ENCODE measurements at regions not wholly inside any gene's neighbourhood (a gene's known extent, or its start where the extent isn't known, plus 50 kb on each side); places are given as distances from the start of the nearest gene placed in this dataset.

DNA sequence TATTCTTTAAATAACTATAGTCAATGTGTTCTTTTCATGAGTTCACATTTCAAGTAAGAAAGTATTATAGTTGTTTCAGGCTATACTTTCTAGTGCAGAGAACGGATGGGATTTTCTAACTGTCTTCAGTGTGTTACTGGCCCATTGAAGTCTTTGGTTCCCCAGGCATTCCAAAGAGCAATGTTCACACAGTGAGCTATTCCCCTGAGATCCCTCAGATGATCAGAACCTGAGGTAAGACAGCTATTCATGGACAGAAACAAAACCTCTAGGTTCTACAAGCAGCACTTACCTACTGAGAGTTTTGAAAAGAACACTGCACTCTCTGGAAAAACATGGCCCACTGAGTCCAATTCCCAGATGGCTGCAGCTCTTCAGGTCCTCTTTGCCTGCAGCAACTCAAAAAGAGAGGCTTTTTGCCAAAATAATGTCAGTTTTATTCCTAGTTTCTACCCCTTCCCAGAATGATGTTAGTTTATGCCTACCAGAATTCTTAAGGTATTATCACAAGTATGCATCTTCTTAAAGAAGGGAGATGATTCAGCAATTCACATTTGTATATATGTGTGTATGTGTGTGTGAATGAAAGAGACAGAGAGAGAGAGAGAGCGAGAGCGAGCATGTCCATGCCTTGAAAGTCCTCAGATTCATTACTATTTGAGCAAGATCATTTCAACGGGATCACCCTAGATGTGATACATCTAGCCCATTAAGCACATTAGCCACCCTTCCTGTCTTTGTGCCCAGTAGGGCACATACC, 146.1 kb downstream of the PDHA2 start:
- no peak for DNase-seq (ENCODE audit: low read depth)
- H3K4me3 ChIP-seq (ENCODE audit: low read depth, low read length) = no peak overlapping the region

DNA sequence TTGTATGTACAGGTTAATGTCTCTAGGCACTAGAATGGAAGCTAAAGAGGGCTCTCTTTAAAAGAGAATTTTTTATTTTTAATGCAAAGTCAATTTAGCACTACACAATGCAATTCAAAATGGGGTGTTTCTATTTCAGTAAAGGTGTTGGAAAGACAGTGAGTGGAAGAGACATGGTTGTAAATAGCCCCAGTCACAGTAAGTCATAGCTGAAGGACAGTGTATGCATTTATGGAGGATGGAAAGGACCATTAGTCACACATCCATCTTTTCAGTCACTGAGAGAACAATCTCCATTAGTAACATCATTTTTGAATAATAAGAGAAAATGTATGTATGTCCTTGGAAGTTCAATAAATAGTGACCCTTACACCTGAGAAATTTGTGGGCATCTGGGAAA, 148.0 kb downstream of the PDHA2 start:
- DNase-seq (ENCODE audit: low read depth) = no peak
- no peak overlapping the region for H3K4me3 ChIP-seq (ENCODE audit: low read depth, low read length)

GRCh38 chr4:95998311-95998710, 158.4 kb downstream of the PDHA2 start:
- peak; percentile 4 for DNase-seq (ENCODE audit: low read depth)
- no peak overlapping the region for H3K4me3 ChIP-seq (ENCODE audit: low read depth, low read length)

DNA sequence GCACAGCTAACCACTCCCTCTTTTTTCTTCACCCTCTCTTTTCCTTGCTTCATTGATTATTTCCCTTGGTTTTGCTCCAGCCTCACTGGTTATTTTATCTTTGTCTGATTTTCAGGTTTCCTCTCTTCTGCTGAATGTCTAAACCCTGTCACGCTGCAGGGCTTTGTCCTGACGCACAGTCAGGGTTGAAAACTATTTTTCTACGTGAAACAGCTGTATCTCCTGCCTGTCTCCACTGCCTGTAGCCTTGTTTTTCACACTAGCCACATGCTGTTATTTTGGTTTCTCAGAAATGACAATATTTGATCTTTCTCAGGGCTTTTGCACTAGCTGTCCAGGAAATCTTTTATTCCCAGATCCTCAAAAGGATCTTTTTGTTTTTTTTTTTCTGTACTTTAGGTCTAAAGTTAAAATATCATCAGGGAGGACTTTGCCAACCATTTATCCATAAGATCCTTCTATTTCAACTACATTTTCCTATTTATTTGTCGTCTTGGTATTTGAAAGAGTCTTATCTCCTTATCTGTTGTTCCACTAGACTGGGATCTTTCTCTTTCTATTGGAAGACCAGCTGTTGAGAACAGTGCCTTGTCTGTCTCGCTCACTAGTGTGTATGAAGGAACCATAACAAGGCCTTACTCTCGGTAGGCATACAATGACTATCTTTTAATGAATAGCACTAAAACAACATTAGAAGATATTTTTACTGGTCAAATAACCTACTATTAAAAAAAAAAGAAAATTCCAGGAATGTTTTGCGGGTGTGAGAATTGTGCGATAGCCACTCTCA, 164.3 kb downstream of the PDHA2 start:
- no peak for DNase-seq (ENCODE audit: low read depth)
- H3K4me3 ChIP-seq (ENCODE audit: low read depth, low read length) = no peak overlapping the region

GRCh38 chr4:96009427-96010119, 169.7 kb downstream of the PDHA2 start:
- peak; percentile 27 for DNase-seq (ENCODE audit: low read depth)
- H3K4me3 ChIP-seq (ENCODE audit: low read depth, low read length) = no peak overlapping the region

DNA sequence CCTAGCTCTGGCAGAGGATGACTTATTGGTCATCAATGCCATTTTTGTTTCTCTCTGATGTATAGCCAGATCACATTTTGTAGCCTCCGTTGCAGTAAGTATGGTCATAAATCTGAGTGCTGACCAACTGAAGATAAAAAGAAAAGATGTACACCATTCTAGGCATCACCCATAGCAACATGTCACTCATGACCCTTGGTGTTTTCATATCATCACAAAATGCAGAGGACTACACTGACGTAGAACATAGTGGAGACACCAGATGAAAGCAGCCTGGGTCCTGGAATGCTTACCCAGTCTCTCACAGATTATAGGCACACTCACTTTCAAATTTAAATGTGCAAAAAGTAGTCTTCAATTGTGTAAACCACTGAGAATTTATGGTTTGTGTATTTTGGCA, 172.8 kb downstream of the PDHA2 start:
- no peak for DNase-seq (ENCODE audit: low read depth)
- H3K4me3 ChIP-seq (ENCODE audit: low read depth, low read length) = no peak overlapping the region

- peak; percentile 37 for DNase-seq (ENCODE audit: low read depth)
- no peak overlapping the region for H3K4me3 ChIP-seq (ENCODE audit: low read depth, low read length)
These were observed 176.9 kb downstream of the PDHA2 start for GRCh38 chr4:96016634-96017299.

DNA sequence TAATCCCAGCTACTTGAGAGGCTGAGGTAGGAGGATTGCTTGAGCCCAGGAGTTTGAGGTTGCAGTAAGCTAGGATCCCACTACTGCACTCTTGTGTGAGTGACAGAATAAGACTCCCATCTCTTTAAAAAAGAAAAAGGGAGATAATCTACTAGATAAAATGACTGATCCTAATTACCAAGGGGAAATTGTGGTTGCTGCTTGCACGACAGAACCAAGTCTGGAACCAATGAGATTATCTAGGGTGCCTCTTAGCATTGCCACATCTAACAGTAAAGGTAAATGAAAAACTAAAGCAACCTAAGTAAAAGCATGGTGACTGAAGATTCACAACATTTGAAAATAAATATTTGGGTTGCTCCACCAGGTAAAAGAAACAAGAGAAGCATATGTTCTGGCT, 185.1 kb downstream of the PDHA2 start:
- no peak overlapping the region for H3K4me3 ChIP-seq (ENCODE audit: low read depth, low read length)
- no peak for DNase-seq (ENCODE audit: low read depth)

DNA sequence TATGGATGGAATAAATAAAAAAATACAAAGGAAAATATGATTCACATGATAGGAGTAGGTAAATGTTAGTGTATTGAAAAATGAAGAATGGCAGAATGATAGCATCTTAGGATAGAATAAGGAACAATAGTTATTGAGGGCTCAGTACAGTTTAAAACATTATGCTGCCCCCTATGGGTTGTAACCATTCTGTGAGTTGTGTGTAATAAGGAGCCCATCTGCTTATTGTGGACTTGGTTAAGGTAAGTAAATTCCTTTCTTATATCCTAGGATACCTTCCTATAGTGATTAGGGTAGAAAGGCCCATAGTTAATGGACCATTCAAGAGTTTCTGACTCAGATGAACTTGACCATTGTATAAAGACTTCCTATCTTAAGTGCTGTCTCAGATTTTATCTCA, 195.8 kb downstream of the PDHA2 start:
- H3K4me3 ChIP-seq (ENCODE audit: low read depth, low read length) = no peak overlapping the region
- no peak for DNase-seq (ENCODE audit: low read depth)

- H3K4me3 ChIP-seq (ENCODE audit: low read depth, low read length) = no peak overlapping the region
- no peak for DNase-seq (ENCODE audit: low read depth)
These were observed 196.9 kb downstream of the PDHA2 start for GRCh38 chr4:96036781-96037180.

GRCh38 chr4:96037705-96038104, 197.8 kb downstream of the PDHA2 start:
- no peak for DNase-seq (ENCODE audit: low read depth)
- no peak overlapping the region for H3K4me3 ChIP-seq (ENCODE audit: low read depth, low read length)

- no peak for DNase-seq (ENCODE audit: low read depth)
- H3K4me3 ChIP-seq (ENCODE audit: low read depth, low read length) = no peak overlapping the region
These were observed 199.3 kb downstream of the PDHA2 start for GRCh38 chr4:96039217-96039616.

DNA sequence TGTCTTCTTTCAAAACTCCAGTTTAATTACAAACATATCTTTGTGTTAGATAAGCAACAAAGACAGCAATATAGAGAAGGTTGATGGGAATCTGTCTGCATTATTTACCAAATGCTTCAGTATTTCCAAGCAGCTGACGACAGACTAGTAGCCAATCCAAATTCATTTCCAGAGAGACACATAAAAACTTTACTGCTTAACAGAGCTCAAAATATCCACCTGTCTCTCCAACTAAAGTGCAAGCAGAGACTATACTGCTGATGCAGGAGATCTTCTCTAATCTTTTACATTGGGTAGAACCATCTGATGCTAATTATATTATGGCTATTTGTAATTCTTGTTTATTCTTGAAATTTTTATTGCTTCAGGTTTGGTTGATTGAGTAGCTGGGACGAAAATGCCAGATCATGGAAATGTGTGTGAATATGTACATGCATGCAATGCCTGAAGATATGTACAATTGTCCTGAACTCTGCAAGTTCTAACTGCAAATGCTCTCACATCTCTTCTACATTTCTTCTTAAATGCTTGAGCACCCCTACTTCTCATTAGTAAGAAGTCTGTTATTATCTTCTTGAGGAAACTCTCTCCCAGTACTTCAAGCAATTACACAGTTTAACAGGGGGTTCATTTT, 200.0 kb downstream of the PDHA2 start:
- no peak overlapping the region for H3K4me3 ChIP-seq (ENCODE audit: low read depth, low read length)
- no peak for DNase-seq (ENCODE audit: low read depth)

DNA sequence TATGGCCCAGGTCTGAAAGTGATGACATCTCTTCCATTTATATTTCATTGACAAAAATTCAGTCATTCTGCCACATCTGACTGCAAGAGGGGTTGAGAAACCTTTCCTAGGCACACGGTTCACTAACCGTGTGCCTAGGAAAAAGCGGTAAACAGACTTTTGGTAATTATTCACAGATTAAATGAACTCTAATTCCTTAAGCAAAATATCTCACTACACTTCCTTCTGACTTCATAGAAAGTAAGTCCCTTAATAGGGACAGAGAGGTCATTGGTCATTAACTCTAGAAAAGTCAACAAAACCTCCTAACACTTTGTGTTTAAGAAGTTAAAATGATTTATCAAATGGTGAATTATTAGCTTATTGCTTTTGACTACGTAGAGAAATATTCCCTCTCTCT, 205.1 kb downstream of the PDHA2 start:
- no peak for DNase-seq (ENCODE audit: low read depth)
- H3K4me3 ChIP-seq (ENCODE audit: low read depth, low read length) = no peak overlapping the region

DNA sequence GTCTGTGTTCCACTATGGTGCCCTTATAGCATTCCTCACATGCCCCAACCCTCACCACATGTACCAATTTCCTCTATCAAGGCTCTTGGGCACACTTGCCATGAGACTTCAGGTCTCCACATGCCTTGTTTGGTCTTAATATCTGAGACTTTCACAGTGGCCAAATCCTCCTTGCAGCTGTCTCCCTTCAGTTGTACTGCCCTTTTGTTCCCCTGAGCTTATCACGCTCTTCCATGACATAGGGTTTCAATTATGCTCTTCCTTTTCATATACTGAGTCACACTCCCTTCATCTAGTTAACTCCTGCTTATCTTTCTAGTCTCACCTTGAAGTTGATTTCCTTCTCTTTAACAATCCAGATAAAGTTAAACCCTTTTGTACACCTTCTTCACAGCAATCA, 212.9 kb downstream of the PDHA2 start:
- peak; percentile 11 for DNase-seq (ENCODE audit: low read depth)
- H3K4me3 ChIP-seq (ENCODE audit: low read depth, low read length) = no peak overlapping the region

DNA sequence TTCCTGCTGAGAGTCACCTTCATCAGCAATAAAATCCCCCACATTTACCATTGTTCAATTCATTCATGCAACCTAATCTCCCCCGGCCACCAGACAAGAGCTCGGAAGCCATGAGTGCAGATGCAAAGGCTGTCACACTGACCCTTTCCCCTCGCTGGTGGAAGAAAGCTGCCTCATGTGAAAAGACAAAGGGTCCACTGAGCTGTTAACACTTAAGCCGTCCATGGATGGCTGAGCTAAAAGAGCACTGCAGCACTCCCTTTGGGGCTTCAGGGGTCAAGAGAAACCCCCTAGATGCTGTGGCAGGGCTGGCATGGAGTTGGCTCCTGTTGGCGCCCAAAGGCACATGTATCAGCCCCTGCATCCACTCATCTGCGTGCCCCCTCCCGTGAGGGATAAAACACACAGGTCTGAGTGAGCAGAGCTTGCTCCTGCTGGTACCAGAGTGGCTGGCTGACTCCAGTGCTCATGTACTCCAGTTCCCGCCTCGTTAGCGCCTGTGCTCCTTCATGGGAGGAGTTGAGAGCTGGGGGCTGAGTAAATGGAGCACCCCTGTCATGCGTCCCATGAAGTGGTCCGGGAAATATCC, 216.5 kb downstream of the PDHA2 start:
- no peak for DNase-seq (ENCODE audit: low read depth)

GRCh38 chr4:96063639-96064038, 223.7 kb downstream of the PDHA2 start:
- no peak overlapping the region for H3K4me3 ChIP-seq (ENCODE audit: low read depth, low read length)
- no peak for DNase-seq (ENCODE audit: low read depth)

More for the DNA sequence above, 216.5 kb downstream of the PDHA2 start:
- H3K4me3 ChIP-seq (ENCODE audit: low read depth, low read length) = no peak overlapping the region

DNA sequence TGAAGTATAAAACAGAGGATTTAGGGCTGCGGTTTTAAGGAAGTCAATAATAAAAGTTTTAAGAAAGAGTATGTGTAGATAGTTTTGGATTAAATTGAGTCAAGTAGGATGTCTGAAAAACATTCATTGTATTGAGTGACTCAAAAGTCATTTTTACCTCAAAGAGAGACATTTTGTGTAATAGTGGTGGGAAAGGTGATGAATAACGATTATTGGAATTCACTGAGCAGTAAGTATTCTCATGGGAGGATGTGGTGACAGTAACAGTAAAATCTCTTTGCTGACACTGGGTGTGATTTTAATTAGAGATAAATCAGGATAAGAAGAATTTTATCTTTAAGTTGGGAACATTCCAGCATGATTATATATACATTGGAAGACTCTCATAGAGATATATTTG, 233.6 kb downstream of the PDHA2 start:
- peak; percentile 1 for DNase-seq (ENCODE audit: low read depth)
- H3K4me3 ChIP-seq (ENCODE audit: low read depth, low read length) = no peak overlapping the region

DNA sequence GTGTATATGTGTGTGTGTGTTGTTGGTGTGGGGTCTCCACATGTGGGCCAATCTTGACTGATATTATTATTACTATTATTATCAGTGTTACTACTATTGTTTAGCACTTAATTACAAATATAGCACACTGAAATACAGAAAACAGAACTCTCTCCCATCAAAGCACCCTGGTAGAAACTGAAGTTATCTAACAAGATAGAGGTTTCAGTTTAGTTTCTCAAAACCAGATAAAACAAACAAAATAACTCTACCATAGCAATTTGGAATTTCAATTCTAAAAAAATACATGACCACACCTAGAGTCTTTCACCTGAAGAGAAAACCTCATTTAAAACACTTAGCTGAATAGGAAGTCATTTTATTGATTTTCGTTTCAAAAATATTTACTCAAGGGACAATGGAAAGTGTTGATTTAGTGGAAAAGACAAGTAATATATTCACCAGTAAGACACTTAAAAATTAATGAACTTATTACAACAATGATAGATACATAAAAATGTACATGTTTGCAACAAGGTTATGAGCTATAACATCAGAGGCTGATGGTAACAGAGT, 252.3 kb downstream of the PDHA2 start:
- no peak for DNase-seq (ENCODE audit: low read depth)
- H3K4me3 ChIP-seq (ENCODE audit: low read depth, low read length) = no peak overlapping the region

All from skeletal muscle cell (primary cell).